ENCODE measurements at regions not wholly inside any gene's neighbourhood (a gene's known extent, or its start where the extent isn't known, plus 50 kb on each side); places are given as distances from the start of the nearest gene placed in this dataset.
A peak's percentile ranks its signal among the peaks of the same experiment; 100 is the strongest.

- Histone ChIP-seq H3K4me3 (no peak overlapping the region), H3K27ac (no peak overlapping the region)
- TF ChIP-seq CTCF (IDR thresholded peaks at IDR 0.05) = no peak
- no peak for DNase-seq (ENCODE audit: low spot score)
Observed at GRCh38 chr6:167758309-167759023, 68.2 kb upstream of the AFDN start.

- Histone ChIP-seq H3K27ac (no peak overlapping the region), H3K4me3 (no peak overlapping the region)
- no peak for DNase-seq (ENCODE audit: low spot score)
- no peak for TF ChIP-seq CTCF (IDR thresholded peaks at IDR 0.05)
Observed at GRCh38 chr6:167759206-167759605, 67.5 kb upstream of the AFDN start.

- Histone ChIP-seq H3K27ac (no peak overlapping the region), H3K4me3 (no peak overlapping the region)
- DNase-seq (ENCODE audit: low spot score) = peak; percentile 66
- no peak for TF ChIP-seq CTCF (IDR thresholded peaks at IDR 0.05)
Observed at GRCh38 chr6:167759912-167760311, 66.8 kb upstream of the AFDN start.

- TF ChIP-seq CTCF (IDR thresholded peaks at IDR 0.05) = no peak
- Histone ChIP-seq H3K27ac (no peak overlapping the region), H3K4me3 (no peak overlapping the region)
- DNase-seq (ENCODE audit: low spot score) = peak; percentile 77
Observed at GRCh38 chr6:167760979-167761793, 65.5 kb upstream of the AFDN start.

- no peak overlapping the region for H3K4me3 ChIP-seq
- H3K27ac ChIP-seq = no peak overlapping the region
- no peak for TF ChIP-seq CTCF (IDR thresholded peaks at IDR 0.05)
- DNase-seq (ENCODE audit: low spot score) = no peak
Observed at GRCh38 chr6:167761794-167762258, 64.9 kb upstream of the AFDN start.

GRCh38 chr6:167762259-167762962 lies 64.3 kb upstream of the AFDN start:
- Histone ChIP-seq H3K4me3 (no peak overlapping the region), H3K27ac (no peak overlapping the region)
- no peak for DNase-seq (ENCODE audit: low spot score)
- no peak for TF ChIP-seq CTCF (IDR thresholded peaks at IDR 0.05)

Data from coronary artery (tissue), 2 donors.